WTC11 (cell line): ENCODE measurements at regions not wholly inside any gene's neighbourhood (a gene's known extent, or its start where the extent isn't known, plus 50 kb on each side); places are given as distances from the start of the nearest gene placed in this dataset.

Experiments used
- ATAC-seq: fragments of 200-7000 bp; cut with Tn5 transposase; 2 replicates; pipeline ENCODE4 v1.10.0; 2021; ENCODE audit warnings: mild to moderate bottlenecking, moderate library complexity
- CTCF ChIA-PET: fragments of 300-600 bp; sonication (Branson Sonifier 250); formaldehyde crosslinking; loops from one replicate; lab custom pipeline; 2021; ENCODE audit warnings: antibody characterized with exemption; lab: Charles Lee
- POLR2A ChIA-PET: fragments of 350-600 bp; sonication (Branson Sonifier 250); formaldehyde crosslinking; loops from one replicate; lab custom pipeline; 2021; ENCODE audit warnings: antibody characterized with exemption; lab: Charles Lee
- DNase-seq: peaks from one replicate; pipeline ENCODE4 v3.0.0; 2021; ENCODE audit warnings: low spot score
- H3K27ac Mint-ChIP-seq: 2 replicates; pipeline ENCODE4 v1.8.0; 2021; ENCODE audit warnings: mixed read lengths
- H3K27me3 Mint-ChIP-seq: 2 replicates; pipeline ENCODE4 v1.8.0; 2021; ENCODE audit warnings: low read depth, mild to moderate bottlenecking, moderate library complexity, mixed read lengths
- H3K36me3 Mint-ChIP-seq: 2 replicates; pipeline ENCODE4 v1.8.0; 2021; ENCODE audit warnings: mixed read lengths
- H3K4me1 Mint-ChIP-seq: 2 replicates; pipeline ENCODE4 v1.8.0; 2022; ENCODE audit warnings: mixed read lengths
- H3K4me3 Mint-ChIP-seq: 2 replicates; pipeline ENCODE4 v1.8.0; 2021; ENCODE audit warnings: mild to moderate bottlenecking, moderate library complexity, mixed read lengths
- H3K9me3 Mint-ChIP-seq: 2 replicates; pipeline ENCODE4 v1.8.0; 2021; ENCODE audit warnings: mixed read lengths
- ELF4 ChIP-seq: sonication (generic); formaldehyde crosslinking; IDR thresholded peaks from 2 replicates; pipeline ENCODE4 v1.8.1; 2022; ENCODE audit warnings: low read depth, mild to moderate bottlenecking, moderate library complexity, missing genetic modification reagents
- FOXJ3 ChIP-seq: sonication (generic); formaldehyde crosslinking; IDR thresholded peaks from 2 replicates; pipeline ENCODE4 v1.9.0; 2021; ENCODE audit warnings: missing genetic modification reagents, mild to moderate bottlenecking, borderline replicate concordance
- GABPB1 ChIP-seq: sonication (generic); formaldehyde crosslinking; IDR thresholded peaks from 2 replicates; pipeline ENCODE4 v1.8.1; 2023; ENCODE audit warnings: mild to moderate bottlenecking, missing genetic modification reagents
- IRF2 ChIP-seq: sonication (generic); formaldehyde crosslinking; IDR thresholded peaks from 2 replicates; pipeline ENCODE4 v1.8.0; 2022; ENCODE audit warnings: low read depth, missing genetic modification reagents, borderline replicate concordance
- MXD4 ChIP-seq: fragments of 250-450 bp; sonication (Bioruptor Pico); IDR thresholded peaks from 2 replicates; pipeline ENCODE4 v1.8.0; 2021; ENCODE audit warnings: mild to moderate bottlenecking, moderate library complexity, borderline replicate concordance
- MYBL2 ChIP-seq: sonication (generic); formaldehyde crosslinking; IDR thresholded peaks from 2 replicates; pipeline ENCODE4 v1.8.1; 2023; ENCODE audit warnings: mild to moderate bottlenecking, moderate library complexity, missing genetic modification reagents
- SMAD3 ChIP-seq: sonication (generic); formaldehyde crosslinking; IDR thresholded peaks from 2 replicates; pipeline ENCODE4 v1.8.0; 2022; ENCODE audit warnings: missing genetic modification reagents, mild to moderate bottlenecking, borderline replicate concordance
- SMAD4 ChIP-seq: sonication (generic); formaldehyde crosslinking; IDR thresholded peaks from 2 replicates; pipeline ENCODE4 v1.8.0; 2022; ENCODE audit warnings: mild to moderate bottlenecking, missing genetic modification reagents
- TEAD1 ChIP-seq: sonication (generic); formaldehyde crosslinking; IDR thresholded peaks from 2 replicates; pipeline ENCODE4 v1.8.0; 2022; ENCODE audit warnings: mild to moderate bottlenecking, missing genetic modification reagents
- ZNF138 ChIP-seq: sonication (generic); formaldehyde crosslinking; conservative IDR thresholded peaks from 2 replicates; pipeline ENCODE4 v1.8.1; 2022; ENCODE audit warnings: mild to moderate bottlenecking, moderate library complexity, missing genetic modification reagents
- TF ChIP-seq, protein P1 (sequence below): sonication (generic); formaldehyde crosslinking; IDR thresholded peaks from 2 replicates; pipeline ENCODE4 v1.8.1; 2023; ENCODE audit warnings: mild to moderate bottlenecking, missing genetic modification reagents
- TF ChIP-seq, protein P2 (sequence below): fragments of 250-450 bp; sonication (Bioruptor Pico); IDR thresholded peaks from 2 replicates; pipeline ENCODE4 v1.9.0; 2021; ENCODE audit warnings: mild to moderate bottlenecking
- TF ChIP-seq, protein P3 (sequence below): sonication (generic); formaldehyde crosslinking; IDR thresholded peaks from 2 replicates; pipeline ENCODE4 v1.8.1; 2023; ENCODE audit warnings: mild to moderate bottlenecking, missing genetic modification reagents
- TF ChIP-seq, protein P4 (sequence below): fragments of 250-450 bp; sonication (Bioruptor Pico); IDR thresholded peaks from 2 replicates; pipeline ENCODE4 v2.1.2; 2022; ENCODE audit warnings: mild to moderate bottlenecking, moderate library complexity
- TF ChIP-seq, protein P5 (sequence below): sonication (generic); formaldehyde crosslinking; IDR thresholded peaks from 2 replicates; pipeline ENCODE4 v1.8.0; 2023; ENCODE audit warnings: missing genetic modification reagents, mild to moderate bottlenecking, borderline replicate concordance

DNA sequence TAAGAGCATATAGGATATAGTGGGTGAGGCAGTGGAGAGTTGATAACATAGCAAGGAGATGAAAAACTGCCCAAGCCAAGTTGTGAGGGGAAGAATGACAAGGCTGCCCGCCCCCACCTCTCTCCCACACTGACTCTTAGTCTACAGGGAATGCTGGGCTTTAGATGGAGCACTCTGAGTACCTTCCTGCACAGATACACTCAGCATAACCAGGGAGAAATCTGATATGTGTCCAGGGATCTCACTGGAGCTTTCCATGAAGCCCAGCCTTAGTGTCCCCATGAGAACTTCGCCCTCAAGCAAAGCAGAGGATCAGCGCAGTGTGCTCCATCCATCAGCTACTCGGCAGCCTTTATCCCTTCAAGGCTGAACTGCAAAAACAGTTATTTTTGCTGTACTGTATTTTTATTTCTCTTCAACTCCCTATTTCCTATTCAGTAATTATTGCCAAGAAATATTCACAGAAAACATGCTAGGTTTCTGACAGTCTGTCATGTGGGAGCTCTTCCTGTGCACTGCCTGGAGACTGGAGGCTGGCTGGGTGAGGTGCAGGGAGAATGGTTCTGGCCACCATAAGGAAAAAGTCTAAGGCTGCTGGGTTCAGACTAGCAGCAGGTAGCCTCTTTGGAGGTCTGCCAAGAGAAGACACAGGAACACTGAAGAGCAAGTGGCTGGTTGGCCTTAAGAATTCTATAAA lies 475.2 kb upstream of the PPP2R3A start:
- Mint-ChIP-seq H3K9me3 (no peaks in the 10 kb centered on the region), H3K4me1 (no peaks in the 10 kb centered on the region), H3K27ac (no peak overlapping the region), H3K27me3 (no peaks in the 10 kb centered on the region; the same call in 1 of the 2 replicates), H3K36me3 (no peaks in the 10 kb centered on the region), H3K4me3 (no peak overlapping the region)
- ChIA-PET CTCF (interaction anchor here (0.7 to 1.2 kb wide), 2 partner anchors 652 to 695 kb away, joined by 3 read pairs; partner anchors contain the start of gene EPHB1), POLR2A (no interaction called here)
- ATAC-seq (no peak), DNase-seq (no peak)
- TF ChIP-seq, protein P1, sequence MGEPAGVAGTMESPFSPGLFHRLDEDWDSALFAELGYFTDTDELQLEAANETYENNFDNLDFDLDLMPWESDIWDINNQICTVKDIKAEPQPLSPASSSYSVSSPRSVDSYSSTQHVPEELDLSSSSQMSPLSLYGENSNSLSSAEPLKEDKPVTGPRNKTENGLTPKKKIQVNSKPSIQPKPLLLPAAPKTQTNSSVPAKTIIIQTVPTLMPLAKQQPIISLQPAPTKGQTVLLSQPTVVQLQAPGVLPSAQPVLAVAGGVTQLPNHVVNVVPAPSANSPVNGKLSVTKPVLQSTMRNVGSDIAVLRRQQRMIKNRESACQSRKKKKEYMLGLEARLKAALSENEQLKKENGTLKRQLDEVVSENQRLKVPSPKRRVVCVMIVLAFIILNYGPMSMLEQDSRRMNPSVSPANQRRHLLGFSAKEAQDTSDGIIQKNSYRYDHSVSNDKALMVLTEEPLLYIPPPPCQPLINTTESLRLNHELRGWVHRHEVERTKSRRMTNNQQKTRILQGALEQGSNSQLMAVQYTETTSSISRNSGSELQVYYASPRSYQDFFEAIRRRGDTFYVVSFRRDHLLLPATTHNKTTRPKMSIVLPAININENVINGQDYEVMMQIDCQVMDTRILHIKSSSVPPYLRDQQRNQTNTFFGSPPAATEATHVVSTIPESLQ (CRISPR knock-in tag), result no peak
- TF ChIP-seq, protein P2, sequence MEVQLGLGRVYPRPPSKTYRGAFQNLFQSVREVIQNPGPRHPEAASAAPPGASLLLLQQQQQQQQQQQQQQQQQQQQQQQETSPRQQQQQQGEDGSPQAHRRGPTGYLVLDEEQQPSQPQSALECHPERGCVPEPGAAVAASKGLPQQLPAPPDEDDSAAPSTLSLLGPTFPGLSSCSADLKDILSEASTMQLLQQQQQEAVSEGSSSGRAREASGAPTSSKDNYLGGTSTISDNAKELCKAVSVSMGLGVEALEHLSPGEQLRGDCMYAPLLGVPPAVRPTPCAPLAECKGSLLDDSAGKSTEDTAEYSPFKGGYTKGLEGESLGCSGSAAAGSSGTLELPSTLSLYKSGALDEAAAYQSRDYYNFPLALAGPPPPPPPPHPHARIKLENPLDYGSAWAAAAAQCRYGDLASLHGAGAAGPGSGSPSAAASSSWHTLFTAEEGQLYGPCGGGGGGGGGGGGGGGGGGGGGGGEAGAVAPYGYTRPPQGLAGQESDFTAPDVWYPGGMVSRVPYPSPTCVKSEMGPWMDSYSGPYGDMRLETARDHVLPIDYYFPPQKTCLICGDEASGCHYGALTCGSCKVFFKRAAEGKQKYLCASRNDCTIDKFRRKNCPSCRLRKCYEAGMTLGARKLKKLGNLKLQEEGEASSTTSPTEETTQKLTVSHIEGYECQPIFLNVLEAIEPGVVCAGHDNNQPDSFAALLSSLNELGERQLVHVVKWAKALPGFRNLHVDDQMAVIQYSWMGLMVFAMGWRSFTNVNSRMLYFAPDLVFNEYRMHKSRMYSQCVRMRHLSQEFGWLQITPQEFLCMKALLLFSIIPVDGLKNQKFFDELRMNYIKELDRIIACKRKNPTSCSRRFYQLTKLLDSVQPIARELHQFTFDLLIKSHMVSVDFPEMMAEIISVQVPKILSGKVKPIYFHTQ, result no peak
- TF ChIP-seq ELF4, result no peak
- TF ChIP-seq, all 79 proteins: peak for 0

DNA sequence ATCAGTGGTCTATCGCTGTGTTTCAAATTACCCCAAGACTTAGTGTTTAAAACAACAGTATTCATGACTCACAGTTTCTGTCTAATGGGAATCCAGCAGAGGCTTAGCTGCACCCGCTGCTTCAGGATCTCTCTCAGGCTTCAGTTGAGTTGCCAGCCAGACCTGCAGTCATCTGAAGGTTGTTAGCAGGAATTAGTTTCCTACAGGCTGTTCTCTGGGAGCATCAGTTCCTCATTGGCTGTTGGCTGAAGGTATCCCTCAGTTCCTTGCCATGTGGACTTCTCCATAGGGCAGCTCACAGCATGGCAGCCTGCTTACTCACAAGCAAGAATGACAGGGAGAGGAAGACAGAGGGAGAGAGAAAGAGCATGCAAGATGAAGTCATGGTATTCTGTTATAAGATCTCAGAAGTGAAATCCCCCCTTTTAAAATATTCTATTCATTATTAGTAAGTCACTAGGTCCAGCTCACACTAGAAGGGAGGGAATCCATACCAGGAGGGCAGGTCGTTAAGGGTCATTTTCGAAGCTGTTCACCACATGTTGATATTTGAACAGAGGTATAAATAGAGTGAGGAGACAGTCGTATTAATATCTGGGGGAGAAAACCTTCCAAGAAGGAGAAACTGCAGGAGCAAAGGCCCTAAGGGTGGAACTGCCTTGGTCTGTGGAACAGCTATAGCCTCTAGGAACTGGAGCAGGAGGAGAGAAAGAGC lies 473.9 kb upstream of the PPP2R3A start:
- Mint-ChIP-seq H3K4me1 (no peaks in the 10 kb centered on the region), H3K4me3 (no peak overlapping the region), H3K36me3 (no peaks in the 10 kb centered on the region), H3K27ac (no peak overlapping the region), H3K9me3 (no peaks in the 10 kb centered on the region), H3K27me3 (no peaks in the 10 kb centered on the region; the same call in 1 of the 2 replicates)
- peak; percentile 36; the same call in 1 of the 2 replicates for ATAC-seq
- no peak for DNase-seq
- ChIA-PET CTCF (no interaction called here), POLR2A (no interaction called here)
- TF ChIP-seq GABPB1 (CRISPR knock-in tag), result no peak
- TF ChIP-seq, protein P1 (CRISPR knock-in tag), result no peak
- TF ChIP-seq, protein P3, sequence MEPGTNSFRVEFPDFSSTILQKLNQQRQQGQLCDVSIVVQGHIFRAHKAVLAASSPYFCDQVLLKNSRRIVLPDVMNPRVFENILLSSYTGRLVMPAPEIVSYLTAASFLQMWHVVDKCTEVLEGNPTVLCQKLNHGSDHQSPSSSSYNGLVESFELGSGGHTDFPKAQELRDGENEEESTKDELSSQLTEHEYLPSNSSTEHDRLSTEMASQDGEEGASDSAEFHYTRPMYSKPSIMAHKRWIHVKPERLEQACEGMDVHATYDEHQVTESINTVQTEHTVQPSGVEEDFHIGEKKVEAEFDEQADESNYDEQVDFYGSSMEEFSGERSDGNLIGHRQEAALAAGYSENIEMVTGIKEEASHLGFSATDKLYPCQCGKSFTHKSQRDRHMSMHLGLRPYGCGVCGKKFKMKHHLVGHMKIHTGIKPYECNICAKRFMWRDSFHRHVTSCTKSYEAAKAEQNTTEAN, result no peak
- TF ChIP-seq SMAD4 (CRISPR knock-in tag), result no peak
- TF ChIP-seq MYBL2 (CRISPR knock-in tag), result no peak
- no peak for TF ChIP-seq SMAD3 (CRISPR knock-in tag)
- no peak for TF ChIP-seq FOXJ3 (CRISPR knock-in tag)
- no peak for TF ChIP-seq ZNF138 (CRISPR knock-in tag)
- TF ChIP-seq, protein P4, sequence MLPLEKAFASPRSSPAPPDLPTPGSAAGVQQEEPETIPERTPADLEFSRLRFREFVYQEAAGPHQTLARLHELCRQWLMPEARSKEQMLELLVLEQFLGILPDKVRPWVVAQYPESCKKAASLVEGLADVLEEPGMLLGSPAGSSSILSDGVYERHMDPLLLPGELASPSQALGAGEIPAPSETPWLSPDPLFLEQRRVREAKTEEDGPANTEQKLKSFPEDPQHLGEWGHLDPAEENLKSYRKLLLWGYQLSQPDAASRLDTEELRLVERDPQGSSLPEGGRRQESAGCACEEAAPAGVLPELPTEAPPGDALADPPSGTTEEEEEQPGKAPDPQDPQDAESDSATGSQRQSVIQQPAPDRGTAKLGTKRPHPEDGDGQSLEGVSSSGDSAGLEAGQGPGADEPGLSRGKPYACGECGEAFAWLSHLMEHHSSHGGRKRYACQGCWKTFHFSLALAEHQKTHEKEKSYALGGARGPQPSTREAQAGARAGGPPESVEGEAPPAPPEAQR (CRISPR knock-in tag), result no peak
- TF ChIP-seq IRF2 (CRISPR knock-in tag), result no peak
- no peak for TF ChIP-seq TEAD1 (CRISPR knock-in tag)
- no peak for TF ChIP-seq MXD4
- TF ChIP-seq, protein P5, sequence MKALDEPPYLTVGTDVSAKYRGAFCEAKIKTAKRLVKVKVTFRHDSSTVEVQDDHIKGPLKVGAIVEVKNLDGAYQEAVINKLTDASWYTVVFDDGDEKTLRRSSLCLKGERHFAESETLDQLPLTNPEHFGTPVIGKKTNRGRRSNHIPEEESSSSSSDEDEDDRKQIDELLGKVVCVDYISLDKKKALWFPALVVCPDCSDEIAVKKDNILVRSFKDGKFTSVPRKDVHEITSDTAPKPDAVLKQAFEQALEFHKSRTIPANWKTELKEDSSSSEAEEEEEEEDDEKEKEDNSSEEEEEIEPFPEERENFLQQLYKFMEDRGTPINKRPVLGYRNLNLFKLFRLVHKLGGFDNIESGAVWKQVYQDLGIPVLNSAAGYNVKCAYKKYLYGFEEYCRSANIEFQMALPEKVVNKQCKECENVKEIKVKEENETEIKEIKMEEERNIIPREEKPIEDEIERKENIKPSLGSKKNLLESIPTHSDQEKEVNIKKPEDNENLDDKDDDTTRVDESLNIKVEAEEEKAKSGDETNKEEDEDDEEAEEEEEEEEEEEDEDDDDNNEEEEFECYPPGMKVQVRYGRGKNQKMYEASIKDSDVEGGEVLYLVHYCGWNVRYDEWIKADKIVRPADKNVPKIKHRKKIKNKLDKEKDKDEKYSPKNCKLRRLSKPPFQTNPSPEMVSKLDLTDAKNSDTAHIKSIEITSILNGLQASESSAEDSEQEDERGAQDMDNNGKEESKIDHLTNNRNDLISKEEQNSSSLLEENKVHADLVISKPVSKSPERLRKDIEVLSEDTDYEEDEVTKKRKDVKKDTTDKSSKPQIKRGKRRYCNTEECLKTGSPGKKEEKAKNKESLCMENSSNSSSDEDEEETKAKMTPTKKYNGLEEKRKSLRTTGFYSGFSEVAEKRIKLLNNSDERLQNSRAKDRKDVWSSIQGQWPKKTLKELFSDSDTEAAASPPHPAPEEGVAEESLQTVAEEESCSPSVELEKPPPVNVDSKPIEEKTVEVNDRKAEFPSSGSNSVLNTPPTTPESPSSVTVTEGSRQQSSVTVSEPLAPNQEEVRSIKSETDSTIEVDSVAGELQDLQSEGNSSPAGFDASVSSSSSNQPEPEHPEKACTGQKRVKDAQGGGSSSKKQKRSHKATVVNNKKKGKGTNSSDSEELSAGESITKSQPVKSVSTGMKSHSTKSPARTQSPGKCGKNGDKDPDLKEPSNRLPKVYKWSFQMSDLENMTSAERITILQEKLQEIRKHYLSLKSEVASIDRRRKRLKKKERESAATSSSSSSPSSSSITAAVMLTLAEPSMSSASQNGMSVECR (CRISPR knock-in tag), result no peak
